GM19324 (cell line): ENCODE measurements at regions not wholly inside any gene's neighbourhood (a gene's known extent, or its start where the extent isn't known, plus 50 kb on each side); places are given as distances from the start of the nearest gene placed in this dataset.

Source experiments
- ATAC-seq: cut with Tn5 transposase; IDR thresholded peaks from one replicate; pipeline ENCODE4 v1.9.1; 2021; ENCODE audit warnings: mild to moderate bottlenecking, moderate library complexity; ENCODE audit not compliant: unreplicated experiment, low FRiP score

GRCh38 chr10:4546931-4547330, 279.1 kb upstream of the AKR1E2 start:
- no peak for ATAC-seq

GRCh38 chr10:4546500-4546899, 279.5 kb upstream of the AKR1E2 start:
- no peak for ATAC-seq

DNA sequence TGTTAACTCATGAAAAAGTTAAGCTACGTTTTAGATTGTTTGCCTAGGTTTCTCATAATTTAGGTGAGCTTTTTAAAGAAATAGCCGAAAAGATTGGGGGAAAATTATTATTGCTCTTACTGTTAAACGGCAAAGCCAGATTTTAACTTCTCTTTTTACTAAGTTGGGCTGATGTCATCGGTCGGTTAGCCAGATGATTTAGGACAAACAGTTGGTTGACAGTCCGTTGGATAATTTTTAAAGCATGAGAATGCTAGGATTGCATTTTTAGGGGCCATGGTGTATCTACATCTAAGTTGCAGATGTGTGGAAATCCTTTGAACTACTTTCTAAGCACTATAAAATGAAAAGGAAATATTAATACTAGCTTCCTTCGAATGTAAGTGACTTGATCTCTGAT, 280.9 kb upstream of the AKR1E2 start:
- no peak for ATAC-seq

- ATAC-seq = no peak
Observed at GRCh38 chr10:4543938-4544533, 282.0 kb upstream of the AKR1E2 start.

DNA sequence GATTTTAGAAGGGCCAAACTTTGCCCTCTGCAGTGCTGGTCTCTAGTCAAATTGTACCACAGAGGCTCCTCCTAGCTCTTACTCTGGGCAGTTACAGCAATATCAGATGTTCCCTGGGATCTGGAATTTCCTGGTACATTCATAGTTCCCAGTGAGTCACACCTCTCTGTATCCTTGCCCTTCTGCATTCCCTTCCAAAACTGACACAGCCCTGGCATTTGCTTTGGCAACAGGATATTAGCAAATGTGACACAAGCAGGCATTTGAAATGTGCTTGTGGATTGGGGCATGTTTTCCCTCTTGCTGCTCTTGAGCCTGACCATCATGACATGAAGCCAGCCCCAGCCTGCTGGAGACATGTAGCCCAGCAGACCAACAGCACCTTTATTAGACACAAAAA, 284.7 kb upstream of the AKR1E2 start:
- no peak for ATAC-seq

- no peak for ATAC-seq
Observed at GRCh38 chr10:4538016-4538415, 288.0 kb upstream of the AKR1E2 start.

DNA sequence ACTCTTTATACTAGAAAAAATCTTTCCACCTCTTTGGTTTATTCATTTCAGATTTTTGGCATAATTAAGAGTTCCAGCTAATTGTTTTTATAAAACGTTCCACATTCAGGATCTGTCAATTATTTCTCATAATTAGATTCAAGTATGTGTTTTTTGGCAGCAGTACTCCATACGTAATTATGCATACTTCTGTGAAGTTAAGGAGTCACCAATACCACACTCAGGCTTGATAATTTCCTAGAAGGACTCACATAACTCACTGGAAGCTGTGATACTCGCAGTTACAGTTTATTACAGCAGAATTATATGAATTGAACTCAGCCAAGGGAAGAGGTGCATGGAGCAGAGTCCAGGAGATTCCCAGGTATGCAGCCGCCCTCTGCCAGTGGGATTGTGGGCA, 290.5 kb upstream of the AKR1E2 start:
- no peak for ATAC-seq

- no peak for ATAC-seq
Observed at GRCh38 chr10:4533621-4534020, 292.4 kb upstream of the AKR1E2 start.

- ATAC-seq = no peak
Observed at GRCh38 chr10:4532976-4533375, 293.0 kb upstream of the AKR1E2 start.

- ATAC-seq = no peak
Observed at GRCh38 chr10:4532467-4532866, 293.5 kb upstream of the AKR1E2 start.

DNA sequence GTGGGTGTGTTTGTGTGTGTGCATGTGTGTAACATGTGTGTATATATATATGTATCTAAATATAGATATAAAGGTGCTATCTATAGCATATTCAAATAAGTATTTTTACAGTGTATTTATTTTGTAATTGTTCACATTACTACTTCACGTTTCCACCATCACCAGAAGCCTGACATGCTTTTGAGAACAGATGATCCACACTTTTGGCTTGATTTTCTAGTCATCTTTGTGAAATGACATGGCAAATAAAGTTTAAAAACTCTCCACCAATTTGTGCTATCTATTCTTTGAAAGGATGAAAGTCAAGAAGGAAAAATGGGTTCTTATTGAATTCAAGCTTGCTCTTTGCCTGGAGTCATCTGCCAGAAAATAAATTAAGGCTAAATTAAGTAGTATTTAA, 294.0 kb upstream of the AKR1E2 start:
- no peak for ATAC-seq

- ATAC-seq = no peak
Observed at GRCh38 chr10:4529266-4529665, 296.7 kb upstream of the AKR1E2 start.

DNA sequence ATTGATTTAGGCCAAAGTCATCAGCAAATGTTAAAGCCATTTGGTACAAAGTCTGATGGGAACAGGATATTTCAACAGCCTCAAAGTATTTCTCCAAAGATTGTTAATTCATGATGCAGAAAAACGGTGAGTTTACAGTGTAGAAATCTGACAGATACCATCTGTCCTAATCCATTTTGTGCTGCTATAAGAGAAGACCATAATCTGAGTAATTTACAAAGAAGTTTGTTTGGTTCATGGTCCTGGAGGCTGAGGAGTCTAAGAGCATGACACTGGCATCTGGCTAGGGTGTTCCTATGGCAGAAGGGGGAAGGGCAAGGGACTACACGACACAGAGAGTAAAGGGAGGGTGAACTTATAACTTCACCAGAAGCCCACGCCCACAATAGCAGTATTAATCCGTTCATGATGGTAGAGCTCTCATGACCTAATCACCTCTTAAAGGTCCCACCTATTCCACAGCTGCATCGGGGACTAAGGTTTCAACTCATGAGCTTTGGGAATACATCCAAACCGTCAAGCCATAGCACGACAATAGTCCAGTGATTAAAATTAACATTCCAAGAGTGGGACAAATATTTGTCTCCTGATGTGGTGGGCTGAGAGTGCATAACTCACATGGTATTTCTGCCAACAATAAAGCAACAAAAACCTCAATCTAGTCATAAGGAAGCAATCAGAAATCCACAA, 298.6 kb upstream of the AKR1E2 start:
- ATAC-seq = no peak

- ATAC-seq = no peak
Observed at GRCh38 chr10:4526311-4526731, 299.7 kb upstream of the AKR1E2 start.

DNA sequence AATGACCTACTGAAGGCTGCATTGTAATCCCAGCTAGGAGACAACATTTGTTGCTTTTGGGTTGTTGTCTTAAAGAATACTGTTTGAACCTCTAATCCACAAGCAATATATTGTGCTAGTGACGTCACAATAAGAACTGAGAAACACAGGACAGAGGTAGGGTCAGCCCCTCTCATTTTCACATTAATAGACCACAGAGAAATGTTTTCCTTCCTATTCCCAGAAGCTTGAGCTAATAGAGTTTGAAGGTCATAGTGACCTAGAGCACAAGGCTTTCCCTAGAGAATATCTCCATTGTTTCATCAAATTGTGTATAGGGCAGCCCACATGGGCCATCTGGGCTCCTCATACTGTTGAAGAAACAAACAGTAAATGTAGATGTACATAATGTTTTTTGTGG, 300.9 kb upstream of the AKR1E2 start:
- no peak for ATAC-seq

GRCh38 chr10:4522296-4523000, 303.6 kb upstream of the AKR1E2 start:
- no peak for ATAC-seq

DNA sequence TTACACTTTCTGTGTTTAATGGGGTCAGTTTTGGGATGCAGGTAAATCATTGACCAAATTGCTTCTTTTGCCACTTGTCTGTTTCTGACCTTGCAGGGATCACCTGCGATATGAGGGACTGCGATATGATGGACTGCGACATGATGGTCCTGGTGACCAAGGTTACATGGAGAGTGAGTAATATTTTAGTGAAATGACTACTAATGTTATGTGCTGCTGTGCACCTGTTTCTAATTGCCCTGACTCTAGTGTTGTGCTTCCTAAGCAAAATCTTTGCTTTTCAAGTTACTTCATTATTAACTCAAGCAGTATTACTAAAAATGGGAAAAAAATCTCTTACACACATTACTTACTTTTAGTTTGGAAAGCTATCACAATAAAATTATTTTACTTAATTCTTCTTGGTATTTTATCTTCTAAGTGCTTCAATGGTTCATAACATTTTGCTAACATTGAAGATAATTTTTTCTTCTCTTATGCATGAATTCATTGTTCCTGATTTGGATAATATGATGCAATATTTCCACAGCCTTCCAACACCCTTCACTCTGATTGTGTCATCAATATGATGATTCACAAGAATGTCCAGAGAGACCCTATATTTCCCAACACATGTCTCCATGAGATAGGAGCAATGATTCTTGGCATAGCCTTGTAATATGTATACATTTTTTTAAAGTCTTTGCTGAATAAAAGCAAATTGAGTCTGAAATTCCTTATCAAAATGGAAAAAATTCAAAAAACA, 306.2 kb upstream of the AKR1E2 start:
- no peak for ATAC-seq

- no peak for ATAC-seq
Observed at GRCh38 chr10:4517746-4518145, 308.3 kb upstream of the AKR1E2 start.

- ATAC-seq = no peak
Observed at GRCh38 chr10:4515721-4516120, 310.3 kb upstream of the AKR1E2 start.

DNA sequence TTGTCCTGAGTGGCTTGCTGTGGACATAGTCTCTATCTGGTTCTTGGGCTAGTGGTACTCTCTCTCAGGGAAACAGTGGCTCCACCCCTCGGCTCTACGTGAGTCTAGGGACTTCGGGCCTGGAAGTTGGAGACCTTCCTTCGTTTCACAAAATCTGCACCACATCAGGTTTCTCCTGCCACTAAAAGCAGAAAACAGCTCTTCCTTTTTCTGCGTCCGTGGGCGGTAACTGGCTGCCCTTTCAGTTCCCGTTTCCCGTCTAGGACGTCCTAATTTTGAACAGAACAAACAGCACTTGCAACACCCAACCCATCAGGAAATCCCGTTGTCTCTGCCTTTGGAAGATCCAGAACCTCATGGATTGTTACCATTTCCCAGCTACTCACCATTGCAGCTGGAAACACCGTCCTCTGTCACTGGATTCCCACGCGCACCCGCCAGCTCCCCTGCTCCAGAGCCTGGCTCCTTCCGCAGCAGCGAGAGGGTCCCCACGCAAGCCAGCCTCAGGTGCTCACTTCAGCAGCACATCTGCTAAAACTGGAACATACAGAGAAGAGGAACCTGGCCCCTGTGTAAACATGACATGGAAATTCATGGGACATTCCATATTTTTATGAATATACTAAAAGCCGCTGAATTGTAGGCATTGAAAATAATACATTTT, 311.4 kb upstream of the AKR1E2 start:
- peak; percentile 52 for ATAC-seq
